H1 (cell line): ENCODE measurements at regions not wholly inside any gene's neighbourhood (a gene's known extent, or its start where the extent isn't known, plus 50 kb on each side); places are given as distances from the start of the nearest gene placed in this dataset.

Experiments used
- JUND ChIP-seq: IDR thresholded peaks from 2 replicates; pipeline ENCODE4 v1.6.1; 2011; ENCODE audit warnings: mild to moderate bottlenecking, improper control_type of control experiment, low read length
- POU5F1 ChIP-seq: IDR thresholded peaks from 2 replicates; pipeline ENCODE4 v1.6.1; 2011; ENCODE audit warnings: low read depth, mild to moderate bottlenecking, low read length, moderate library complexity
- RAD21 ChIP-seq, 2 experiments: IDR thresholded peaks in 1 of 2; conservative IDR thresholded peaks in 1 of 2; 2 replicates each; pipeline ENCODE4 v1.6.1; 2011; ENCODE audit warnings: low read depth in 2 of 2, low read length in 2 of 2, improper control_type of control experiment in 1 of 2, inconsistent platforms in 1 of 2, mild to moderate bottlenecking in 1 of 2, moderate library complexity in 1 of 2
- RBBP5 ChIP-seq: IDR thresholded peaks from 2 replicates; pipeline ENCODE4 v1.7.1; 2012; ENCODE audit warnings: low read depth, mild to moderate bottlenecking, inconsistent platforms, low read length, moderate library complexity, borderline replicate concordance
- SP1 ChIP-seq: IDR thresholded peaks from 2 replicates; pipeline ENCODE4 v1.6.1; 2011; ENCODE audit warnings: low read depth, low read length
- TAF1 ChIP-seq: IDR thresholded peaks from 2 replicates; pipeline ENCODE4 v1.6.1; 2011; ENCODE audit warnings: mild to moderate bottlenecking, low read depth, low read length
- TF ChIP-seq, protein P1 (sequence below): IDR thresholded peaks from 2 replicates; pipeline ENCODE4 v1.6.1; 2012; ENCODE audit warnings: inconsistent platforms

GRCh38 chr21:38986806-38987632 lies 181.3 kb downstream of the ETS2 start (continued):
- no peak for TF ChIP-seq RBBP5
- TF ChIP-seq, protein P1, sequence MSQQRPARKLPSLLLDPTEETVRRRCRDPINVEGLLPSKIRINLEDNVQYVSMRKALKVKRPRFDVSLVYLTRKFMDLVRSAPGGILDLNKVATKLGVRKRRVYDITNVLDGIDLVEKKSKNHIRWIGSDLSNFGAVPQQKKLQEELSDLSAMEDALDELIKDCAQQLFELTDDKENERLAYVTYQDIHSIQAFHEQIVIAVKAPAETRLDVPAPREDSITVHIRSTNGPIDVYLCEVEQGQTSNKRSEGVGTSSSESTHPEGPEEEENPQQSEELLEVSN = no peak
- no peak for TF ChIP-seq POU5F1
- TF ChIP-seq RAD21 (IDR thresholded peaks at IDR 0.05 in 1 of 2, conservative IDR thresholded peaks at IDR 0.05 in 1 of 2; ENCODE audit: low read depth in 2 of 2, low read length in 2 of 2) = no peak
- TF ChIP-seq JUND = no peak
- TF ChIP-seq TAF1 = no peak
- TF ChIP-seq SP1 = no peak
